Brain microvascular endothelial cell (primary cell): ENCODE measurements at regions not wholly inside any gene's neighbourhood (a gene's known extent, or its start where the extent isn't known, plus 50 kb on each side); places are given as distances from the start of the nearest gene placed in this dataset.

ENCODE experiments used
- DNase-seq: peaks from one replicate; pipeline ENCODE4 v3.0.0-alpha.2; 2020
- H3K27ac ChIP-seq: fragments of 250-450 bp; sonication (Bioruptor Pico); 2 replicates; pipeline ENCODE4 v1.5.1; 2020; ENCODE audit warnings: mild to moderate bottlenecking, moderate library complexity
- H3K27me3 ChIP-seq: fragments of 250-450 bp; sonication (Bioruptor Pico); replicated peaks from 2 replicates; pipeline ENCODE4 v1.5.1; 2020; ENCODE audit warnings: mild to moderate bottlenecking
- H3K36me3 ChIP-seq: fragments of 250-450 bp; sonication (Bioruptor Pico); replicated peaks from 2 replicates; pipeline ENCODE4 v1.5.1; 2020; ENCODE audit warnings: mild to moderate bottlenecking
- H3K4me3 ChIP-seq: 2 replicates; pipeline ENCODE4 v1.5.1; 2011; ENCODE audit warnings: low read depth, mild to moderate bottlenecking, control low read depth, low read length, moderate library complexity
- in situ Hi-C: cut with HindIII; loops from 2 replicates; pipeline ENCODE4 v1.10.0; 2017; ENCODE audit warnings: low sequenced_read_pairs, low pct_ligation_motif_present
- TF ChIP-seq, protein P1 (sequence below): IDR thresholded peaks from 2 replicates; pipeline ENCODE4 v1.5.1; 2011; ENCODE audit warnings: low read depth, mild to moderate bottlenecking, moderate library complexity, low read length, control low read depth, inconsistent platforms; ENCODE audit errors: missing control alignments

DNA sequence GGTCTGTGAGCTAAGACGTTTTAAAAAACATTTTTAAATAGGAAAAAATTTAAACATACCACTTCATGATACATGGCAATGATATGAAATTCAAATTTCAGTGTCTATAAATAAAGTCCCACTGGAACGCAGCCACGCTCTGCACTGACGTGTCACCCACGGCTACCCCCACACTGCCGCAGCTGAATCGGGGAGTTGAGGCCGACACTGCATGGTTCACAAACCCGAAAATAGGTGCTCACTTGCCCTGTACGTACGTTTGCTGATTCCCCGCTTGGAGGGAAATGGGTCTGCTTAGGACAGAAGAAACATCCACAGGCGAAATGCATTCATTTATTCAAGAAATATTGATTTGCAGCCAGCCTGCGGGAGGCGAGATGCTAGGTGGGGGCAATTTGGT, 1342.3 kb downstream of the TBC1D22A start:
- no peak overlapping the region for H3K4me3 ChIP-seq
- in situ Hi-C loops, result no loop called here
- H3K27ac ChIP-seq, result no peak overlapping the region
- no peak for DNase-seq
- TF ChIP-seq, protein P1, sequence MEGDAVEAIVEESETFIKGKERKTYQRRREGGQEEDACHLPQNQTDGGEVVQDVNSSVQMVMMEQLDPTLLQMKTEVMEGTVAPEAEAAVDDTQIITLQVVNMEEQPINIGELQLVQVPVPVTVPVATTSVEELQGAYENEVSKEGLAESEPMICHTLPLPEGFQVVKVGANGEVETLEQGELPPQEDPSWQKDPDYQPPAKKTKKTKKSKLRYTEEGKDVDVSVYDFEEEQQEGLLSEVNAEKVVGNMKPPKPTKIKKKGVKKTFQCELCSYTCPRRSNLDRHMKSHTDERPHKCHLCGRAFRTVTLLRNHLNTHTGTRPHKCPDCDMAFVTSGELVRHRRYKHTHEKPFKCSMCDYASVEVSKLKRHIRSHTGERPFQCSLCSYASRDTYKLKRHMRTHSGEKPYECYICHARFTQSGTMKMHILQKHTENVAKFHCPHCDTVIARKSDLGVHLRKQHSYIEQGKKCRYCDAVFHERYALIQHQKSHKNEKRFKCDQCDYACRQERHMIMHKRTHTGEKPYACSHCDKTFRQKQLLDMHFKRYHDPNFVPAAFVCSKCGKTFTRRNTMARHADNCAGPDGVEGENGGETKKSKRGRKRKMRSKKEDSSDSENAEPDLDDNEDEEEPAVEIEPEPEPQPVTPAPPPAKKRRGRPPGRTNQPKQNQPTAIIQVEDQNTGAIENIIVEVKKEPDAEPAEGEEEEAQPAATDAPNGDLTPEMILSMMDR, result no peak
- H3K36me3 ChIP-seq, result no peaks in the 10 kb centered on the region
- no peaks in the 10 kb centered on the region for H3K27me3 ChIP-seq

DNA sequence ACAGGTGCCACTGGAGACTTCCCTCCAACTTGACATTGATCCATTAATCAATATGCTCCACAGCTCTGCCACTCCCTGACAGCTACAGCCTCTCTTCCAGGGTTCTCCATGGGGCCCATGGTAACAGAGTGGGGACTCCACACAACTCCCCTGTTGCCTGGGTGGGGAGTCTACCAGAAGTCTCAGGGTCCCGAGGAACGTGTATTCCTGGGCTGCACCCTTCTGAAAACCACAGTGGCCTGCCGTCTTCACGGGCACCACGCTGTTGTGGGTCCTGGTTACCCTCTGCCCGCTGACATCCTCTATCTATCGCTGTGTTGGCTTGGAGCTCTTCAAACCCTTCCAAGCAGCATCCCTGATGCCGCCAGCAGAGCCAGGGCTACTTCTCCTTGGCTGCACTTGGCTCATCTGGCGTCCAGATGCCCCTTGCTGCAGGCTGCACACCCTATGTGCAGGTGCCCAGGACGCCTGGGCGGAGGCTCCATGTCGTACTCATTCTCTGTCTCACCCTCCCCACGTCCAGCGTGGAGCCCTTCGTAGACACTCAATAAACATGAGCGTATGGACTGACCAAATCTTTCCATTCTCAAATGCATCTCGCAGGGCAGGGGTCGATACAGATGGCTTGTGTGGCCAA, 1341.8 kb downstream of the TBC1D22A start:
- in situ Hi-C loops, result no loop called here

DNA sequence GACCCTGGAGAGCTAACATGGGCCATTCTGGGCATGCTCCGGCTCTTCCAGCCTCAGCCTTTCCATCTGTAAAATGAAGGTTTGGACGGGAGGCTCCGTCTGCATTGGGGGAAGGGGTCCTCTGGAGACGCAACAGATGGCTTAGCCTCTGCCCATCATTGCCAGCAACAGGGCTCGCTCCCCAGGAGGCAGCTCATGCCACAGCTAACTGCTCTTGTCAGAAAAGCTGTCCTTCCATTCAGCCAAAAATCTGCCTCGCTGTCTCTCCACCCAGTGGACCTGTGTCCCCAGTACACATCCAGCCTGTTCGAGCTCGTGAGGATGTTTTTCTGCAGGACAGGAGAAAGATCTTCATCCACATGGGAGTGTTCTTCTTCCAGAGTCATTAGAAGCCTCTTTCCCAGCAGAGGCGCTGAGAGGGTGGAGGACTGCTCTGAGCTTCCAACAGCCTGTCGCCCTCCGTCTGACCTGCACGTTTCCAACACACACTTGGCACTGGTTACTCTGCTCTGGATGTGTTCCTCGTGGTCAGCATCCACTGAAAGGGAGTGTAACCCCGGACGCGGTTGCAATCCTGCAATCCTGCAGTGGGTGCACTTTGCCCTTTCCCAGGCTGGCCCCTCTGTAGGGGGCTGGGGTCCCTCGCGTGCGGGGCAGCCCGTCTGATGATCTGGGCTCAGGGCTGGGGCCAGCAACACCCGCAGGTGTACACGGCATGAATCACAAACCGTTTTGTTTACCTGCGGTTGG, 1340.9 kb downstream of the TBC1D22A start:
- in situ Hi-C loops, result no loop called here
- TF ChIP-seq, protein P1, result no peak
- no peak for DNase-seq
- Histone ChIP-seq H3K36me3 (no peaks in the 10 kb centered on the region), H3K27me3 (no peaks in the 10 kb centered on the region), H3K4me3 (no peak overlapping the region), H3K27ac (no peak overlapping the region)

More for the DNA sequence above, 1341.8 kb downstream of the TBC1D22A start:
- no peak overlapping the region for H3K27ac ChIP-seq
- DNase-seq, result no peak
- no peaks in the 10 kb centered on the region for H3K27me3 ChIP-seq
- H3K36me3 ChIP-seq, result no peaks in the 10 kb centered on the region
- TF ChIP-seq, protein P1, result no peak
- no peak overlapping the region for H3K4me3 ChIP-seq

DNA sequence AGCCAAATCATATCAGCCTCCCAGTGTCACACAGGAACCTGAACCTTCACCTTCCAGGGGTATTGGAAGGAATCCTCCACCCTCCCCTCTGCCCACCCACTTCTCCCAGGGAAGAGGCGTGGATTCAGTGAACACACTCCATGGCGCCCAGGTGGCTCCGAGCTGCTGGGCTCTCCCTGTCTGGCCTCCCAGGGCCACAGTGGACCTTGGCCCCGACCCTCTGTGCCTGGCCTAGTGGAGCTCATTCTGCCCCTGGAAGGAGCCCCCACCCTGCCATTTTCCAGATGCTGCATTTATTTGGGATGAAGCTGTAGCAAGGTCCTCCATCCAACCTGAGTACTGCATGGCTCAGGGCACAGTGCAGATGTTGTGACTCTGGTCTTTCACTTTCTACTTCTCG, 1340.1 kb downstream of the TBC1D22A start:
- no peak for DNase-seq
- TF ChIP-seq, protein P1, result no peak
- in situ Hi-C loops, result no loop called here
- no peak overlapping the region for H3K4me3 ChIP-seq
- H3K36me3 ChIP-seq, result no peaks in the 10 kb centered on the region
- no peak overlapping the region for H3K27ac ChIP-seq
- H3K27me3 ChIP-seq, result no peaks in the 10 kb centered on the region

DNA sequence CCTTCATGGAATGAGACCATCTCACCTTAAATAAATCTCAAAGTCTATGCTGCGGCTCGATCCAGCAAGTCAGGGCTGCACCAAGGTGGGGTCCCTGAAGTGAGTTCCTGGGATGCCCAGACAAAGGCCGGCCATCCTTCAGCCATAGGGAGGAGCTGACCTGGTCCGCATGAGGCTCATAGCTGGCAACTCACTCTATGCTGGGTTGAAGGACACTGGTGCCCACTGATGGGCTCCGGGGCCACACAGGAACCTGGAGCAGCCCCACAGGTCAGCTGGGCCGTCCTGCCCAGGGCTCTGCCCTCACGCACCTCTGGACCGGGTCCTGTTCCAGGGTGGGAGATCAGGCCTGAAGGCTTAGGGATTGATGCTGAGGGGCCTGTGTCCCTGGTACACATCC, 1339.3 kb downstream of the TBC1D22A start:
- Histone ChIP-seq H3K4me3 (no peak overlapping the region), H3K27me3 (no peaks in the 10 kb centered on the region), H3K27ac (no peak overlapping the region), H3K36me3 (no peaks in the 10 kb centered on the region)
- no peak for DNase-seq
- in situ Hi-C loops, result no loop called here
- TF ChIP-seq, protein P1, result no peak
